Liver (tissue), 8 donors: ENCODE measurements at regions not wholly inside any gene's neighbourhood (a gene's known extent, or its start where the extent isn't known, plus 50 kb on each side); places are given as distances from the start of the nearest gene placed in this dataset.

Experiments used
- DNase-seq: peaks from one replicate; pipeline ENCODE4 v3.0.0-alpha.2; 2017; ENCODE audit warnings: low spot score
- H3K27ac ChIP-seq, 2 donors: one replicate each; pipeline ENCODE4 v1.7.0; 2013; ENCODE audit warnings: inconsistent platforms in 2 of 2, low read length in 2 of 2, control low read depth in 1 of 2, low read depth in 1 of 2, mild to moderate bottlenecking in 1 of 2
- H3K27me3 ChIP-seq, 4 donors: one replicate each; pipeline versions ENCODE4 v1.6.1 to v1.7.0; 2013; ENCODE audit warnings: low read length in 3 of 4, inconsistent platforms in 1 of 4, mild to moderate bottlenecking in 1 of 4, moderate library complexity in 1 of 4; ENCODE audit not compliant: control insufficient read depth in 4 of 4, insufficient read depth in 4 of 4
- H3K36me3 ChIP-seq, 4 donors: one replicate each; pipeline versions ENCODE4 v1.6.1 to v1.7.0; 2013; ENCODE audit warnings: low read length in 3 of 4, mild to moderate bottlenecking in 3 of 4, low read depth in 1 of 4, moderate library complexity in 1 of 4; ENCODE audit not compliant: control insufficient read depth in 4 of 4, insufficient read depth in 3 of 4
- H3K4me1 ChIP-seq, 4 donors: one replicate each; pipeline versions ENCODE4 v1.6.1 to v1.7.0; 2013; ENCODE audit warnings: low read length in 3 of 4, mild to moderate bottlenecking in 3 of 4, moderate library complexity in 1 of 4; ENCODE audit not compliant: control insufficient read depth in 4 of 4, insufficient read depth in 4 of 4
- H3K4me3 ChIP-seq, 3 donors: one replicate each; pipeline versions ENCODE4 v1.6.1 to v1.7.0; 2013; ENCODE audit warnings: low read length in 3 of 3, control low read depth in 1 of 3, low read depth in 1 of 3, mild to moderate bottlenecking in 1 of 3
- H3K9ac ChIP-seq, 2 donors: one replicate each; pipeline ENCODE4 v1.7.0; 2013; ENCODE audit warnings: low read length in 2 of 2, mild to moderate bottlenecking in 2 of 2, moderate library complexity in 2 of 2, control low read depth in 1 of 2, low read depth in 1 of 2
- H3K9me3 ChIP-seq, 4 donors: one replicate each; pipeline versions ENCODE4 v1.6.1 to v1.7.0; 2013; ENCODE audit warnings: low read length in 3 of 4; ENCODE audit not compliant: control insufficient read depth in 4 of 4
- CTCF ChIP-seq: fragments of 150-350 bp; IDR thresholded peaks from 2 replicates; pipeline ENCODE4 v1.5.1; 2017; ENCODE audit warnings: improper control_type of control experiment, low read depth, low read length; ENCODE audit not compliant: missing input control
- EGR1 ChIP-seq, 2 donors: IDR thresholded peaks; 2 replicates each; pipeline ENCODE4 v1.6.1; 2016 to 2018; ENCODE audit warnings: antibody characterized with exemption in 2 of 2, low read depth in 2 of 2
- FOXA2 ChIP-seq: IDR thresholded peaks from 2 replicates; pipeline ENCODE4 v1.6.1; 2016; ENCODE audit warnings: antibody characterized with exemption
- GABPA ChIP-seq, 2 donors: IDR thresholded peaks in 1 of 2; conservative IDR thresholded peaks in 1 of 2; 2 replicates each; pipeline ENCODE4 v1.6.1; 2016; ENCODE audit warnings: antibody characterized with exemption in 2 of 2, mild to moderate bottlenecking in 1 of 2, moderate library complexity in 1 of 2
- HNF4A ChIP-seq, 2 donors: conservative IDR thresholded peaks; 2 replicates each; pipeline ENCODE4 v1.6.1; 2016; ENCODE audit warnings: antibody characterized with exemption in 2 of 2, mild to moderate bottlenecking in 2 of 2
- HNF4G ChIP-seq: IDR thresholded peaks from 2 replicates; pipeline ENCODE4 v1.6.1; 2016; ENCODE audit warnings: antibody characterized with exemption
- JUND ChIP-seq, 2 donors: IDR thresholded peaks; 2 replicates each; pipeline ENCODE4 v1.6.1; 2016; ENCODE audit warnings: antibody characterized with exemption in 2 of 2
- NR2F2 ChIP-seq: IDR thresholded peaks from 2 replicates; pipeline ENCODE4 v1.6.1; 2016; ENCODE audit warnings: antibody characterized with exemption
- RAD21 ChIP-seq, 2 donors: IDR thresholded peaks; 2 replicates each; pipeline ENCODE4 v1.6.1; 2016; ENCODE audit warnings: antibody characterized with exemption in 2 of 2, mild to moderate bottlenecking in 2 of 2
- RXRA ChIP-seq, 2 donors: IDR thresholded peaks; 2 replicates each; pipeline ENCODE4 v1.6.1; 2017 to 2018; ENCODE audit warnings: antibody characterized with exemption in 2 of 2, mild to moderate bottlenecking in 1 of 2
- SP1 ChIP-seq: IDR thresholded peaks from 2 replicates; pipeline ENCODE4 v1.6.1; 2018; ENCODE audit warnings: antibody characterized with exemption, mild to moderate bottlenecking
- TAF1 ChIP-seq: conservative IDR thresholded peaks from 2 replicates; pipeline ENCODE4 v1.6.1; 2016; ENCODE audit warnings: antibody characterized with exemption, mild to moderate bottlenecking
- YY1 ChIP-seq: IDR thresholded peaks from 2 replicates; pipeline ENCODE4 v1.6.1; 2016; ENCODE audit warnings: antibody characterized with exemption, mild to moderate bottlenecking
- WGBS: extraction: QIAGEN DNeasy Blood & Tissue Kit; methylation state at CpG from one replicate; pipeline ENCODE4 v1.1.7; 2013; 5-methylcytosine and 5-hydroxymethylcytosine counted together
- TF ChIP-seq, protein P1 (sequence below): IDR thresholded peaks from 2 replicates; pipeline ENCODE4 v1.6.1; 2016; ENCODE audit warnings: antibody characterized with exemption
- TF ChIP-seq, protein P2 (sequence below): IDR thresholded peaks from 2 replicates; pipeline ENCODE4 v1.6.1; 2016; ENCODE audit warnings: antibody characterized with exemption
- TF ChIP-seq, protein P3 (sequence below): IDR thresholded peaks from 2 replicates; pipeline ENCODE4 v1.6.1; 2016; ENCODE audit warnings: antibody characterized with exemption
- TF ChIP-seq, protein P4 (sequence below): IDR thresholded peaks from 2 replicates; pipeline ENCODE4 v1.6.1; 2016; ENCODE audit warnings: antibody characterized with exemption, mild to moderate bottlenecking
- donor health status: healthy.
- donor health status: healthy.
- donor health status: healthy.
- donor health status: healthy.
- donor health status: healthy.

- H3K4me3 ChIP-seq, result no peak overlapping the region
- no peaks in the 10 kb centered on the region for H3K27me3 ChIP-seq
- WGBS, result 37% methylated on average over 2 of the region's 2 CpGs
- no peaks in the 10 kb centered on the region for H3K36me3 ChIP-seq
- DNase-seq, result no peak
- H3K27ac ChIP-seq, result no peak overlapping the region
- H3K4me1 ChIP-seq, result peaks cover 0 to 10% (median 4%) of the 10 kb centered on the region in 4 donors
- TF ChIP-seq, protein P1, sequence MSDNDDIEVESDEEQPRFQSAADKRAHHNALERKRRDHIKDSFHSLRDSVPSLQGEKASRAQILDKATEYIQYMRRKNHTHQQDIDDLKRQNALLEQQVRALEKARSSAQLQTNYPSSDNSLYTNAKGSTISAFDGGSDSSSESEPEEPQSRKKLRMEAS, result no peak
- TF ChIP-seq RXRA (IDR thresholded peaks at IDR 0.05) (no peak), TAF1 (no peak), GABPA (IDR thresholded peaks at IDR 0.05 in 1 of 2, conservative IDR thresholded peaks at IDR 0.05 in 1 of 2) (no peak), JUND (IDR thresholded peaks at IDR 0.05) (no peak), YY1 (no peak), HNF4G (no peak), SP1 (no peak), HNF4A (conservative IDR thresholded peaks at IDR 0.05) (no peak), CTCF (no peak), RAD21 (IDR thresholded peaks at IDR 0.05) (no peak), NR2F2 (no peak)
- TF ChIP-seq, protein P2, sequence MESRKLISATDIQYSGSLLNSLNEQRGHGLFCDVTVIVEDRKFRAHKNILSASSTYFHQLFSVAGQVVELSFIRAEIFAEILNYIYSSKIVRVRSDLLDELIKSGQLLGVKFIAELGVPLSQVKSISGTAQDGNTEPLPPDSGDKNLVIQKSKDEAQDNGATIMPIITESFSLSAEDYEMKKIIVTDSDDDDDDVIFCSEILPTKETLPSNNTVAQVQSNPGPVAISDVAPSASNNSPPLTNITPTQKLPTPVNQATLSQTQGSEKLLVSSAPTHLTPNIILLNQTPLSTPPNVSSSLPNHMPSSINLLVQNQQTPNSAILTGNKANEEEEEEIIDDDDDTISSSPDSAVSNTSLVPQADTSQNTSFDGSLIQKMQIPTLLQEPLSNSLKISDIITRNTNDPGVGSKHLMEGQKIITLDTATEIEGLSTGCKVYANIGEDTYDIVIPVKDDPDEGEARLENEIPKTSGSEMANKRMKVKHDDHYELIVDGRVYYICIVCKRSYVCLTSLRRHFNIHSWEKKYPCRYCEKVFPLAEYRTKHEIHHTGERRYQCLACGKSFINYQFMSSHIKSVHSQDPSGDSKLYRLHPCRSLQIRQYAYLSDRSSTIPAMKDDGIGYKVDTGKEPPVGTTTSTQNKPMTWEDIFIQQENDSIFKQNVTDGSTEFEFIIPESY, result no peak
- TF ChIP-seq, protein P3, sequence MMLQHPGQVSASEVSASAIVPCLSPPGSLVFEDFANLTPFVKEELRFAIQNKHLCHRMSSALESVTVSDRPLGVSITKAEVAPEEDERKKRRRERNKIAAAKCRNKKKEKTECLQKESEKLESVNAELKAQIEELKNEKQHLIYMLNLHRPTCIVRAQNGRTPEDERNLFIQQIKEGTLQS, result no peak
- H3K9ac ChIP-seq, result no peak overlapping the region
- peaks cover 0 to 3% (median 0%) of the 10 kb centered on the region in 4 donors for H3K9me3 ChIP-seq
These were observed 249.9 kb downstream of the PTBP2 start for GRCh38 chr1:96971439-96971838.

GRCh38 chr1:96971849-96972602 is 250.4 kb downstream of the PTBP2 start:
- H3K9me3 ChIP-seq, result peaks cover 0 to 3% (median 0%) of the 10 kb centered on the region in 4 donors
- WGBS, result 43% methylated on average over 8 of the region's 8 CpGs
- TF ChIP-seq RAD21 (IDR thresholded peaks at IDR 0.05) (peak in 1 of 2 donors; percentile 16), JUND (IDR thresholded peaks at IDR 0.05) (peak in 1 of 2 donors; percentile 37), SP1 (no peak), YY1 (peak; percentile 69), NR2F2 (no peak), EGR1 (IDR thresholded peaks at IDR 0.05; ENCODE audit: low read depth in 2 of 2) (no peak), GABPA (IDR thresholded peaks at IDR 0.05 in 1 of 2, conservative IDR thresholded peaks at IDR 0.05 in 1 of 2) (no peak), HNF4G (no peak), HNF4A (conservative IDR thresholded peaks at IDR 0.05) (peak; percentile 19 to 50), TAF1 (no peak), FOXA2 (peak; percentile 95)
- TF ChIP-seq, protein P3, result no peak
- TF ChIP-seq, protein P1, result peak; percentile 34
- TF ChIP-seq, protein P4, sequence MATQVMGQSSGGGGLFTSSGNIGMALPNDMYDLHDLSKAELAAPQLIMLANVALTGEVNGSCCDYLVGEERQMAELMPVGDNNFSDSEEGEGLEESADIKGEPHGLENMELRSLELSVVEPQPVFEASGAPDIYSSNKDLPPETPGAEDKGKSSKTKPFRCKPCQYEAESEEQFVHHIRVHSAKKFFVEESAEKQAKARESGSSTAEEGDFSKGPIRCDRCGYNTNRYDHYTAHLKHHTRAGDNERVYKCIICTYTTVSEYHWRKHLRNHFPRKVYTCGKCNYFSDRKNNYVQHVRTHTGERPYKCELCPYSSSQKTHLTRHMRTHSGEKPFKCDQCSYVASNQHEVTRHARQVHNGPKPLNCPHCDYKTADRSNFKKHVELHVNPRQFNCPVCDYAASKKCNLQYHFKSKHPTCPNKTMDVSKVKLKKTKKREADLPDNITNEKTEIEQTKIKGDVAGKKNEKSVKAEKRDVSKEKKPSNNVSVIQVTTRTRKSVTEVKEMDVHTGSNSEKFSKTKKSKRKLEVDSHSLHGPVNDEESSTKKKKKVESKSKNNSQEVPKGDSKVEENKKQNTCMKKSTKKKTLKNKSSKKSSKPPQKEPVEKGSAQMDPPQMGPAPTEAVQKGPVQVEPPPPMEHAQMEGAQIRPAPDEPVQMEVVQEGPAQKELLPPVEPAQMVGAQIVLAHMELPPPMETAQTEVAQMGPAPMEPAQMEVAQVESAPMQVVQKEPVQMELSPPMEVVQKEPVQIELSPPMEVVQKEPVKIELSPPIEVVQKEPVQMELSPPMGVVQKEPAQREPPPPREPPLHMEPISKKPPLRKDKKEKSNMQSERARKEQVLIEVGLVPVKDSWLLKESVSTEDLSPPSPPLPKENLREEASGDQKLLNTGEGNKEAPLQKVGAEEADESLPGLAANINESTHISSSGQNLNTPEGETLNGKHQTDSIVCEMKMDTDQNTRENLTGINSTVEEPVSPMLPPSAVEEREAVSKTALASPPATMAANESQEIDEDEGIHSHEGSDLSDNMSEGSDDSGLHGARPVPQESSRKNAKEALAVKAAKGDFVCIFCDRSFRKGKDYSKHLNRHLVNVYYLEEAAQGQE, result peak; percentile 38
- TF ChIP-seq, protein P2, result peak; percentile 24

More at GRCh38 chr1:96971849-96972602, 250.4 kb downstream of the PTBP2 start:
- Histone ChIP-seq H3K36me3 (no peaks in the 10 kb centered on the region), H3K27ac (no peak overlapping the region), H3K4me1 (peaks cover 0 to 10% (median 4%) of the 10 kb centered on the region in 4 donors), H3K27me3 (no peaks in the 10 kb centered on the region), H3K4me3 (no peak overlapping the region), H3K9ac (no peak overlapping the region)
- DNase-seq, result no peak
